RWPE1 (cell line): ENCODE measurements at regions not wholly inside any gene's neighbourhood (a gene's known extent, or its start where the extent isn't known, plus 50 kb on each side); places are given as distances from the start of the nearest gene placed in this dataset.

ENCODE experiments used
- CTCF ChIA-PET: fragments of 350-600 bp; sonication (Branson Sonifier 250); formaldehyde crosslinking; extraction: SDS; loops from one replicate; lab custom pipeline; 2021; lab: Yijun Ruan, JAX
- POLR2A ChIA-PET: fragments of 400-600 bp; formaldehyde crosslinking; extraction: SDS; loops from one replicate; lab custom pipeline; 2020; ENCODE audit warnings: antibody characterized with exemption; ENCODE audit not compliant: low non-redundant PET; lab: Yijun Ruan, JAX
- DNase-seq: peaks from one replicate; pipeline ENCODE4 v3.0.0; 2012; ENCODE audit warnings: low spot score
- H3K27ac ChIP-seq: fragments of 450-650 bp; 2 replicates; pipeline ENCODE4 v1.5.1; 2017
- TF ChIP-seq, protein P1 (sequence below): fragments of 450-650 bp; conservative IDR thresholded peaks from 2 replicates; pipeline ENCODE4 v1.5.1; 2017; ENCODE audit warnings: low read depth, mild to moderate bottlenecking

DNA sequence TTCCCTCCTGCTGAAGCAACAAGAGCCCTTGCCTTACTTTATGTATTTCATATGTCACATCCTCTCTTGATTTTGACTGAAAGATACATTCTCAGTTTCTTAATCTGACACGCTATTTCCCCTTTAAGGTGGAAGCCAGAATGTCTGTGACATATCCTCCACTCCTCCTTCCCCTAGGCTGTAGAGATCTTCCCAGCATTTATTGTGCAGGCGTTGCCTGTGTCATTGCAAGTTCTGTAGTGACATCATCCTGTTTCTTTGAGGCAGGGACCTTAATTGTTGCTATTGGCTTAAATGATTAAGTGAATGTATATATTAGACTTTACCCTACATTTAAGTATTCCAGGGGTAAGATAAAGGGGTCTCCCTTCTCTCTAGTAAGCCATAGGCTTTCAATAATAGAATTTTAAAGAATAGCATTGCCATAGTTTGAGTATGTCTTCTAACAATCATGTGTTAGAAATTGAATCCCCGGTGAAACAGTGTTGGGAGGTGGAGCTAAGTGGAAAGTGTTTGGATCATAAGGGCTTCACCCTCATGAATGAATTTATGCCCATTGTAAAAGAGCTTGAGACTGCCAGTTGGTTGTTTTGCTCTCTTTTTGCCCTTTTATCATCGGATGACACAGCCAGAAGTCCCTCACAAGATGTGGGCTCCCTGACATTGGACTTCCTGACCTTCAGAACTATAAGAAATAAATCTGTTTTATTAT lies 189.5 kb upstream of the CDC14C start:
- TF ChIP-seq, protein P1, sequence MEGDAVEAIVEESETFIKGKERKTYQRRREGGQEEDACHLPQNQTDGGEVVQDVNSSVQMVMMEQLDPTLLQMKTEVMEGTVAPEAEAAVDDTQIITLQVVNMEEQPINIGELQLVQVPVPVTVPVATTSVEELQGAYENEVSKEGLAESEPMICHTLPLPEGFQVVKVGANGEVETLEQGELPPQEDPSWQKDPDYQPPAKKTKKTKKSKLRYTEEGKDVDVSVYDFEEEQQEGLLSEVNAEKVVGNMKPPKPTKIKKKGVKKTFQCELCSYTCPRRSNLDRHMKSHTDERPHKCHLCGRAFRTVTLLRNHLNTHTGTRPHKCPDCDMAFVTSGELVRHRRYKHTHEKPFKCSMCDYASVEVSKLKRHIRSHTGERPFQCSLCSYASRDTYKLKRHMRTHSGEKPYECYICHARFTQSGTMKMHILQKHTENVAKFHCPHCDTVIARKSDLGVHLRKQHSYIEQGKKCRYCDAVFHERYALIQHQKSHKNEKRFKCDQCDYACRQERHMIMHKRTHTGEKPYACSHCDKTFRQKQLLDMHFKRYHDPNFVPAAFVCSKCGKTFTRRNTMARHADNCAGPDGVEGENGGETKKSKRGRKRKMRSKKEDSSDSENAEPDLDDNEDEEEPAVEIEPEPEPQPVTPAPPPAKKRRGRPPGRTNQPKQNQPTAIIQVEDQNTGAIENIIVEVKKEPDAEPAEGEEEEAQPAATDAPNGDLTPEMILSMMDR = no peak
- POLR2A ChIA-PET = no interaction called here
- CTCF ChIA-PET = no interaction called here

DNA sequence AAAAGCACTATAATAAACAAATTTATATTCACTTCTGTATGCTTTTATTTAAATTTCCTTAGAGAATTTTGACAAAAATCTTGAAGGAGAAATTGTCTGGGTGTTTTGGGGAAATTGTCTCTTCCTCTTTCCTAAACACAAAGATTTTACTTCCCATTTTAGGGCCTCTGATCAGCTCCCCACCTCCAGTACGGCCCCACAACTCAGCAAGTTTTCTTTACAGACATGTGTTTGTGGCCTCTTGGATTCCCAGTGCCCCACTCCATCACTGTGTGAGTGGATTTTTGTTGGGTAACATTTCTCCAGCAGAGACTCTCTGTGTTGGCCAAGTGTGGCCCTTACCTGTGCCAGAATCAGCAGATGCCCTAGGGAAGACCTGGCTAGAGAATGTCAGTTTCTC lies 182.8 kb upstream of the CDC14C start:
- TF ChIP-seq, protein P1 = no peak
- ChIA-PET CTCF (interaction anchor here (0.5 to 0.7 kb wide), 2 partner anchors 16 to 82 kb away, joined by 3 to 4 read pairs; no protein-coding TSS in a partner anchor), POLR2A (no interaction called here)
- DNase-seq = no peak
- no peak overlapping the region for H3K27ac ChIP-seq

More for the DNA sequence above, 189.5 kb upstream of the CDC14C start:
- no peak overlapping the region for H3K27ac ChIP-seq
- no peak for DNase-seq

DNA sequence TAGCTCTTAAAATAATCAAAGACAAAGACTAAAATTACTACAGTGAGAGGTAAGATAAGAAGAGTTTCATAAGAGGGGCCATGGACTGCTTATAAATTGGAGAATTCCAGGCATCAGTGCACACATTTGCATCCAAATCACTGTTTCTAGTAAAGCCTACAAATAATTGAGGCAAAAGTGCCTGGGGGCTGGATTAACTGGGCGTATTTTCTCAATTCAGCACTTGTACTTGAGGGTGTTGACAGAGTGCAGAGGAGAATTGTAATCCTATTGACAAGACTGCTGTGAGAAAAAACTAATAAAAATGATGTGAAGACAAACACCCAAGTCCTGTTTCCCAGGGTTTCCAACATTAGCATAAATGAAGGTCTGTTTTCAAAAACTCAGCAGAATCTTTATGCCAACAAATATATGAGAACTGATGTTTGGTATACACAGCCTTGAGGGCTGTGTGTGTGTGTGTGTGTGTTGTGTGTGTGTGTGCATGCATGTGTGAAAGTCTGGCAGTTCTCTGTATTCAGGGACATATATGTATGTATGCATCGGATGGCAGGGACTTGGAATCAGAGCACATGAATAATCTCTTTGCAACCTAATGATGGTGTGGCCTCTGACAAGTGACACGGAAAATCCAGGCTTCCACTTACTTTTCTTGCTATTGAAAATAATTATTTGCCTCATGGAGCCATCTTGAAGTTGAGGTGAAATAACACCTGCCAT lies 182.1 kb upstream of the CDC14C start:
- POLR2A ChIA-PET = no interaction called here
- H3K27ac ChIP-seq = no peak overlapping the region
- DNase-seq = no peak
- CTCF ChIA-PET = interaction anchor here (0.5 kb wide), 1 partner anchor 82 kb away, joined by 4 read pairs; no protein-coding TSS in a partner anchor
- TF ChIP-seq, protein P1 = no peak

DNA sequence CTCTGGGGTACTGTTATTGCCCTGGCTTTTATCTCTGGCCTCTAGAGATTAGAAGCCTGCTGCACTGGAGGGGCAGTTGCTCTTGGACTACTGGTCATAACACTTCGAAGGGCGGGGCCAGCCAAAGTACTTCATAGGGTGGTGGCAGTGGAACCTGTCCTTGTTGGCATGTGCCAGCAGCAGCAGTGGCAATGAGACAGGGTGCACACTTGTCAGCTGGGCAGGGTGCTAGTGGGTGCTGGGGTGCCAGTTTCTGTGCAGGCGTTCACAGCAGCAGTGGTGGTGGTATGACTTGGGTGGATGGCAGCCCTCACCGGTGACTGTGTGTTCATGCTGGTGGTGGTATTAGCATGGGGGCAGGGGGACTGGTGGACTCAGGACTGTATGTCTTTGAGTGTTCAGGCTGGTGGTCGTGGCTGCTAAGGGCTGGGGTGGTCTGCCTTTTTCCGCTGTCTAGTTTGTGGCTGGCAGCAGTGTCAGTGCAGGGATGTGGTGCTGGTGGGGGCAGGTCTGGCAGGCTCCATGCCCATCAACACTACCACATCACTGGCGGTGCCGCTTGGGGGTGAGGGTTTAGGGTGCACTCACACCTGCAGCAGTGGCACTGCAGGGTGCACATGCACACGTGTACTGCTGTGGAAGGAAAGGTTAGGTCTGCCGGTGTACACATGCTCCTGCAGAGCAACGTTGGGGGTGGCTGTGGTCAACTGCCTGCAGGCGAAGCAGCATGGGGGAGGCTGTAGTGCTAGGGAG lies 176.1 kb upstream of the CDC14C start:
- DNase-seq = no peak
- ChIA-PET CTCF (no interaction called here), POLR2A (no interaction called here)
- H3K27ac ChIP-seq = no peak overlapping the region
- TF ChIP-seq, protein P1 = no peak

DNA sequence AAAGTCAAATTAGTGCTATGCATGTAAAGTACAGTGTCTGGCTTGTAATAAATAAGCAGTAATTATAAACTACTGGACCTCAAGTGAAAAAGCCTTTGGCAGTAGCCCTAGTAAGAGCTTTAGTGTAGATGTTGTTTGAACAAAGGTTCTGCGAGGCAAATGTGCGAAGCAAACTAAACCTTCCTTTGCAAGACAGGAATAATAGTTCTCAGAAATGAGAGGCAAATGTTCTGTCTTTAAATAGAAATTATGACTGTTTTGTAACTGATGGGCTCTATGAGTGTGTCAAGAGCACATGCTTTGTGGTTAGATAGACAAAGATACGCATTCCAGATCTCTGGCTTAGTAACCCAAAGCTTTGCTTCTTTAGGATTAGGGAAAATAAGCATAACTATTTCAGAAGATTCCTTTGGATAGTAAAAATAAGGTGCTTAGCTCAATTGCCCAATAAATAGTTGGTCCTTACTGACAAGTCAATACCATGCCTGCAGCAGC lies 169.2 kb upstream of the CDC14C start:
- ChIA-PET POLR2A (no interaction called here), CTCF (interaction anchor here (0.6 kb wide), 1 partner anchor 30 kb away, joined by 3 read pairs; no protein-coding TSS in a partner anchor)
- H3K27ac ChIP-seq = no peak overlapping the region
- TF ChIP-seq, protein P1 = no peak
- DNase-seq = peak; percentile 3
